GM10248 (cell line): ENCODE measurements at regions not wholly inside any gene's neighbourhood (a gene's known extent, or its start where the extent isn't known, plus 50 kb on each side); places are given as distances from the start of the nearest gene placed in this dataset.

Experiments used
- CTCF ChIA-PET: fragments of 300-600 bp; sonication (Branson Sonifier 250); formaldehyde crosslinking; extraction: SDS; loops from one replicate; lab custom pipeline; 2021; ENCODE audit warnings: antibody characterized with exemption; lab: Yijun Ruan, JAX
- POLR2A ChIA-PET: fragments of 350-650 bp; sonication (Branson Sonifier 250); formaldehyde crosslinking; extraction: SDS; loops from one replicate; lab custom pipeline; 2020; ENCODE audit warnings: antibody characterized with exemption; lab: Yijun Ruan, JAX
- DNase-seq: peaks from one replicate; pipeline ENCODE4 v3.0.0; 2012; ENCODE audit errors: extremely low spot score
- CTCF ChIP-seq: IDR thresholded peaks from 2 replicates; pipeline ENCODE4 v1.5.1; 2012; ENCODE audit warnings: mild to moderate bottlenecking, low read depth; ENCODE audit errors: extremely low read depth, missing control alignments, control extremely low read depth

- DNase-seq, result no peak
- POLR2A ChIA-PET, result no interaction called here
- CTCF ChIA-PET, result no interaction called here
- TF ChIP-seq CTCF, result no peak
These were observed 56.7 kb upstream of the GALNT9 start for GRCh38 chr12:132385923-132386751.

- no peak for DNase-seq
- TF ChIP-seq CTCF, result no peak
- ChIA-PET POLR2A (no interaction called here), CTCF (no interaction called here)
These were observed 55.8 kb upstream of the GALNT9 start for GRCh38 chr12:132384916-132385774.

GRCh38 chr12:132380641-132381040 is 51.3 kb upstream of the GALNT9 start:
- no peak for DNase-seq
- no peak for TF ChIP-seq CTCF
- CTCF ChIA-PET, result no interaction called here
- POLR2A ChIA-PET, result no interaction called here

GRCh38 chr12:132379996-132380395 is 50.6 kb upstream of the GALNT9 start:
- TF ChIP-seq CTCF, result no peak
- DNase-seq, result no peak
- ChIA-PET CTCF (no interaction called here), POLR2A (no interaction called here)

GRCh38 chr12:132379576-132379975 is 50.2 kb upstream of the GALNT9 start:
- CTCF ChIA-PET, result no interaction called here
- no peak for DNase-seq

More at GRCh38 chr12:132379576-132379975, 50.2 kb upstream of the GALNT9 start:
- POLR2A ChIA-PET, result no interaction called here
- no peak for TF ChIP-seq CTCF
